ENCODE measurements at regions not wholly inside any gene's neighbourhood (a gene's known extent, or its start where the extent isn't known, plus 50 kb on each side); places are given as distances from the start of the nearest gene placed in this dataset.

DNA sequence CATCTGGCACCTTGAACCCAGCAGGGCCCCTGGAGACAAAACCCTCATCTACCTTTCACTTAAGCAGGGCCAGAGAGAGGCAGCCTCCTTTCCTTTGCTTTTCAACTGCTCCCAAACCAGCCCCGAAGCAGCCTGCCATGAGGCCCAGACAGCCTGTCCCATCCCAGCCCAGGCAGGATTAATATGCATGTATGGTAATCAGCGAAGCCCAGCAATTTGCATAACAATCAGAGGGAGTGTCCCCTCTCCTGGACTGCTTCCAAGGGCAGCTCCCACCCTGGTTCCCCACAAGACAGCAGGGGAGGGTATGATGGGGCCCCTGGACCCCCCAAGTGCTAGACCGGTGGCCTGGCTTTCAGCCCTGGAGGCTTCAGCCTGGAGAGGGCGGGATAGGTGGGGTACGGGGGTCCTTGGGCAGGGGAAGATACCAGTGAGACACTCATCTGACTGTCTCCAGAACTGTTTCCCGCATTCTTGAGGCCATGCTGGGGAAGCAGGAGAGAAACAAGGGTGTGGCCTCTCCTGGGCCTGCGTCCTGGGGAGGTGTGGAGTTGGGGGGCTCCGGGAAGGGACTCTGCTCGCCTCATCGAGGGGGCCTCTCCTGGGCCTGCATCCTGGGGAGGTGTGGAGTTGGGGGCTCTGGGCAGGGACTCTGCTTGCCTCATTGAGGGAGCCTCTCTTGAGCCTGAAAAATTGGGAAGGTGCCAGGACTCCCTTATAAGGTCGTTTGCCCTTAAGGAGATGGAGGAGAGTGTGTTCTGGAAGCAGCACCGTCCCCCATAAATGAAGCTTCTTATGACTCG is 93.2 kb upstream of the PRR5 start:
- ChIA-PET POLR2A (no interaction called here), SMC1A (ENCODE audit: uncharacterized antibody, unreplicated experiment) (no interaction called here), RAD21 (ENCODE audit: unreplicated experiment) (no interaction called here), CTCF (no interaction called here)
- BruUV-seq (replicated peaks) = no TSS peak
- no peak overlapping the region for H2AFZ ChIP-seq (ENCODE audit: control insufficient read depth, low read depth, low read length)
- intact Hi-C loops (cut with micrococcal nuclease; ENCODE audit: unreplicated experiment) = no loop called here
- in situ Hi-C loops (cut with MboI) = no loop called here
- no peaks in the 10 kb centered on the region for H3K36me3 ChIP-seq (ENCODE audit: control insufficient read depth in 2 of 2, insufficient read depth in 2 of 2, low read length in 1 of 2)
- no peaks in the 10 kb centered on the region for H3K4me1 ChIP-seq (ENCODE audit: control insufficient read depth, insufficient read depth, low read length)
- H3K4me3 ChIP-seq = no peak overlapping the region
- 29% methylated on average over 13 of the region's 13 CpGs for WGBS (ENCODE audit: insufficient coverage, insufficient replicate concordance, low lambda C conversion rate, missing lambda C conversion rate)
- FAIRE-seq (no peak), DNase-seq (ENCODE audit: low read depth, low spot score) (no peak), ATAC-seq (no peak)
- no peaks in the 10 kb centered on the region for H4K20me1 ChIP-seq (ENCODE audit: control insufficient read depth, insufficient read depth)
- H3K9me3 ChIP-seq (replicated peaks; ENCODE audit: control insufficient read depth, insufficient read depth, low read length) = peaks cover 6% of the 10 kb centered on the region; the same call in 2 of the 3 replicates
- H3K27ac ChIP-seq (ENCODE audit: control insufficient read depth, insufficient read depth) = no peak overlapping the region
- H3K4me2 ChIP-seq (ENCODE audit: control insufficient read depth, insufficient read depth) = no peak overlapping the region
- no peaks in the 10 kb centered on the region; a peak in 2 of 4 replicates for H3K27me3 ChIP-seq (replicated peaks in 1 of 2; ENCODE audit: control insufficient read depth in 2 of 2, insufficient read depth in 2 of 2, low read length in 1 of 2)
- no peaks in the 10 kb centered on the region for H3K79me2 ChIP-seq (ENCODE audit: control insufficient read depth, insufficient read depth, low read length)
- H3K9ac ChIP-seq (ENCODE audit: control insufficient read depth, insufficient read depth, low read length) = no peak overlapping the region
- no peak for TF ChIP-seq ZNF217 (IDR thresholded peaks at IDR 0.05)
- TF ChIP-seq, protein P1, sequence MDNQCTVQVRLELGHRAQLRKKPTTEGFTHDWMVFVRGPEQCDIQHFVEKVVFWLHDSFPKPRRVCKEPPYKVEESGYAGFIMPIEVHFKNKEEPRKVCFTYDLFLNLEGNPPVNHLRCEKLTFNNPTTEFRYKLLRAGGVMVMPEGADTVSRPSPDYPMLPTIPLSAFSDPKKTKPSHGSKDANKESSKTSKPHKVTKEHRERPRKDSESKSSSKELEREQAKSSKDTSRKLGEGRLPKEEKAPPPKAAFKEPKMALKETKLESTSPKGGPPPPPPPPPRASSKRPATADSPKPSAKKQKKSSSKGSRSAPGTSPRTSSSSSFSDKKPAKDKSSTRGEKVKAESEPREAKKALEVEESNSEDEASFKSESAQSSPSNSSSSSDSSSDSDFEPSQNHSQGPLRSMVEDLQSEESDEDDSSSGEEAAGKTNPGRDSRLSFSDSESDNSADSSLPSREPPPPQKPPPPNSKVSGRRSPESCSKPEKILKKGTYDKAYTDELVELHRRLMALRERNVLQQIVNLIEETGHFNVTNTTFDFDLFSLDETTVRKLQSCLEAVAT (IDR thresholded peaks at IDR 0.05) = no peak
- no peak for TF ChIP-seq CHD4 (IDR thresholded peaks at IDR 0.05)
- TF ChIP-seq ZBED1 (IDR thresholded peaks at IDR 0.05; ENCODE audit: borderline replicate concordance) = no peak
- no peak for TF ChIP-seq ESRRA (IDR thresholded peaks at IDR 0.05; ENCODE audit: low read length)
- TF ChIP-seq CHD2 (IDR thresholded peaks at IDR 0.05; ENCODE audit: borderline replicate concordance, low read depth, low read length) = no peak
- TF ChIP-seq TCF7 (IDR thresholded peaks at IDR 0.05; ENCODE audit: borderline replicate concordance) = no peak
- no peak for TF ChIP-seq TCF3 (IDR thresholded peaks at IDR 0.05; ENCODE audit: borderline replicate concordance, insufficient read depth, low read depth, low read length)
- no peak for TF ChIP-seq SREBF1 (IDR thresholded peaks at IDR 0.05; ENCODE audit: low read length)
- TF ChIP-seq BACH1 (IDR thresholded peaks at IDR 0.05; ENCODE audit: borderline replicate concordance) = no peak
- TF ChIP-seq, protein P2, sequence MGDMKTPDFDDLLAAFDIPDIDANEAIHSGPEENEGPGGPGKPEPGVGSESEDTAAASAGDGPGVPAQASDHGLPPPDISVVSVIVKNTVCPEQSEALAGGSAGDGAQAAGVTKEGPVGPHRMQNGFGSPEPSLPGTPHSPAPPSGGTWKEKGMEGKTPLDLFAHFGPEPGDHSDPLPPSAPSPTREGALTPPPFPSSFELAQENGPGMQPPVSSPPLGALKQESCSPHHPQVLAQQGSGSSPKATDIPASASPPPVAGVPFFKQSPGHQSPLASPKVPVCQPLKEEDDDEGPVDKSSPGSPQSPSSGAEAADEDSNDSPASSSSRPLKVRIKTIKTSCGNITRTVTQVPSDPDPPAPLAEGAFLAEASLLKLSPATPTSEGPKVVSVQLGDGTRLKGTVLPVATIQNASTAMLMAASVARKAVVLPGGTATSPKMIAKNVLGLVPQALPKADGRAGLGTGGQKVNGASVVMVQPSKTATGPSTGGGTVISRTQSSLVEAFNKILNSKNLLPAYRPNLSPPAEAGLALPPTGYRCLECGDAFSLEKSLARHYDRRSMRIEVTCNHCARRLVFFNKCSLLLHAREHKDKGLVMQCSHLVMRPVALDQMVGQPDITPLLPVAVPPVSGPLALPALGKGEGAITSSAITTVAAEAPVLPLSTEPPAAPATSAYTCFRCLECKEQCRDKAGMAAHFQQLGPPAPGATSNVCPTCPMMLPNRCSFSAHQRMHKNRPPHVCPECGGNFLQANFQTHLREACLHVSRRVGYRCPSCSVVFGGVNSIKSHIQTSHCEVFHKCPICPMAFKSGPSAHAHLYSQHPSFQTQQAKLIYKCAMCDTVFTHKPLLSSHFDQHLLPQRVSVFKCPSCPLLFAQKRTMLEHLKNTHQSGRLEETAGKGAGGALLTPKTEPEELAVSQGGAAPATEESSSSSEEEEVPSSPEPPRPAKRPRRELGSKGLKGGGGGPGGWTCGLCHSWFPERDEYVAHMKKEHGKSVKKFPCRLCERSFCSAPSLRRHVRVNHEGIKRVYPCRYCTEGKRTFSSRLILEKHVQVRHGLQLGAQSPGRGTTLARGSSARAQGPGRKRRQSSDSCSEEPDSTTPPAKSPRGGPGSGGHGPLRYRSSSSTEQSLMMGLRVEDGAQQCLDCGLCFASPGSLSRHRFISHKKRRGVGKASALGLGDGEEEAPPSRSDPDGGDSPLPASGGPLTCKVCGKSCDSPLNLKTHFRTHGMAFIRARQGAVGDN (IDR thresholded peaks at IDR 0.05) = no peak
- TF ChIP-seq, protein P3, sequence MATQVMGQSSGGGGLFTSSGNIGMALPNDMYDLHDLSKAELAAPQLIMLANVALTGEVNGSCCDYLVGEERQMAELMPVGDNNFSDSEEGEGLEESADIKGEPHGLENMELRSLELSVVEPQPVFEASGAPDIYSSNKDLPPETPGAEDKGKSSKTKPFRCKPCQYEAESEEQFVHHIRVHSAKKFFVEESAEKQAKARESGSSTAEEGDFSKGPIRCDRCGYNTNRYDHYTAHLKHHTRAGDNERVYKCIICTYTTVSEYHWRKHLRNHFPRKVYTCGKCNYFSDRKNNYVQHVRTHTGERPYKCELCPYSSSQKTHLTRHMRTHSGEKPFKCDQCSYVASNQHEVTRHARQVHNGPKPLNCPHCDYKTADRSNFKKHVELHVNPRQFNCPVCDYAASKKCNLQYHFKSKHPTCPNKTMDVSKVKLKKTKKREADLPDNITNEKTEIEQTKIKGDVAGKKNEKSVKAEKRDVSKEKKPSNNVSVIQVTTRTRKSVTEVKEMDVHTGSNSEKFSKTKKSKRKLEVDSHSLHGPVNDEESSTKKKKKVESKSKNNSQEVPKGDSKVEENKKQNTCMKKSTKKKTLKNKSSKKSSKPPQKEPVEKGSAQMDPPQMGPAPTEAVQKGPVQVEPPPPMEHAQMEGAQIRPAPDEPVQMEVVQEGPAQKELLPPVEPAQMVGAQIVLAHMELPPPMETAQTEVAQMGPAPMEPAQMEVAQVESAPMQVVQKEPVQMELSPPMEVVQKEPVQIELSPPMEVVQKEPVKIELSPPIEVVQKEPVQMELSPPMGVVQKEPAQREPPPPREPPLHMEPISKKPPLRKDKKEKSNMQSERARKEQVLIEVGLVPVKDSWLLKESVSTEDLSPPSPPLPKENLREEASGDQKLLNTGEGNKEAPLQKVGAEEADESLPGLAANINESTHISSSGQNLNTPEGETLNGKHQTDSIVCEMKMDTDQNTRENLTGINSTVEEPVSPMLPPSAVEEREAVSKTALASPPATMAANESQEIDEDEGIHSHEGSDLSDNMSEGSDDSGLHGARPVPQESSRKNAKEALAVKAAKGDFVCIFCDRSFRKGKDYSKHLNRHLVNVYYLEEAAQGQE (IDR thresholded peaks at IDR 0.05; ENCODE audit: low read depth, low read length) = no peak
- TF ChIP-seq ZNF207 (IDR thresholded peaks at IDR 0.05; ENCODE audit: borderline replicate concordance) = no peak
- TF ChIP-seq, protein P4, sequence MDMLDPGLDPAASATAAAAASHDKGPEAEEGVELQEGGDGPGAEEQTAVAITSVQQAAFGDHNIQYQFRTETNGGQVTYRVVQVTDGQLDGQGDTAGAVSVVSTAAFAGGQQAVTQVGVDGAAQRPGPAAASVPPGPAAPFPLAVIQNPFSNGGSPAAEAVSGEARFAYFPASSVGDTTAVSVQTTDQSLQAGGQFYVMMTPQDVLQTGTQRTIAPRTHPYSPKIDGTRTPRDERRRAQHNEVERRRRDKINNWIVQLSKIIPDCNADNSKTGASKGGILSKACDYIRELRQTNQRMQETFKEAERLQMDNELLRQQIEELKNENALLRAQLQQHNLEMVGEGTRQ (IDR thresholded peaks at IDR 0.05; ENCODE audit: borderline replicate concordance, low read depth, low read length) = no peak
